Nephron progenitor cell (in vitro differentiated cells): ENCODE measurements at regions not wholly inside any gene's neighbourhood (a gene's known extent, or its start where the extent isn't known, plus 50 kb on each side); places are given as distances from the start of the nearest gene placed in this dataset.

Experiments used
- DNase-seq: peaks from one replicate; pipeline ENCODE4 v3.0.0; 2021
- H3K27ac Mint-ChIP-seq: 2 replicates; pipeline ENCODE4 v1.8.0; 2021; ENCODE audit warnings: mild to moderate bottlenecking, moderate library complexity, mixed read lengths
- H3K27me3 Mint-ChIP-seq: 2 replicates; pipeline ENCODE4 v1.8.0; 2021; ENCODE audit warnings: mild to moderate bottlenecking, low read depth, mixed read lengths; ENCODE audit not compliant: poor library complexity
- H3K36me3 Mint-ChIP-seq: 2 replicates; pipeline ENCODE4 v1.8.0; 2021; ENCODE audit warnings: low read depth, mixed read lengths
- H3K4me1 Mint-ChIP-seq: 2 replicates; pipeline ENCODE4 v1.8.0; 2021; ENCODE audit warnings: mixed read lengths
- H3K4me3 Mint-ChIP-seq: 2 replicates; pipeline ENCODE4 v1.8.0; 2021; ENCODE audit warnings: mild to moderate bottlenecking, moderate library complexity, mixed read lengths
- H3K9me3 Mint-ChIP-seq: 2 replicates; pipeline ENCODE4 v1.8.0; 2021; ENCODE audit warnings: mild to moderate bottlenecking, moderate library complexity, mixed read lengths
- TF ChIP-seq, protein P1 (sequence below): fragments of 200-600 bp; sonication (generic); IDR thresholded peaks from 2 replicates; pipeline ENCODE4 v1.5.0; 2021; ENCODE audit warnings: antibody characterized with exemption

DNA sequence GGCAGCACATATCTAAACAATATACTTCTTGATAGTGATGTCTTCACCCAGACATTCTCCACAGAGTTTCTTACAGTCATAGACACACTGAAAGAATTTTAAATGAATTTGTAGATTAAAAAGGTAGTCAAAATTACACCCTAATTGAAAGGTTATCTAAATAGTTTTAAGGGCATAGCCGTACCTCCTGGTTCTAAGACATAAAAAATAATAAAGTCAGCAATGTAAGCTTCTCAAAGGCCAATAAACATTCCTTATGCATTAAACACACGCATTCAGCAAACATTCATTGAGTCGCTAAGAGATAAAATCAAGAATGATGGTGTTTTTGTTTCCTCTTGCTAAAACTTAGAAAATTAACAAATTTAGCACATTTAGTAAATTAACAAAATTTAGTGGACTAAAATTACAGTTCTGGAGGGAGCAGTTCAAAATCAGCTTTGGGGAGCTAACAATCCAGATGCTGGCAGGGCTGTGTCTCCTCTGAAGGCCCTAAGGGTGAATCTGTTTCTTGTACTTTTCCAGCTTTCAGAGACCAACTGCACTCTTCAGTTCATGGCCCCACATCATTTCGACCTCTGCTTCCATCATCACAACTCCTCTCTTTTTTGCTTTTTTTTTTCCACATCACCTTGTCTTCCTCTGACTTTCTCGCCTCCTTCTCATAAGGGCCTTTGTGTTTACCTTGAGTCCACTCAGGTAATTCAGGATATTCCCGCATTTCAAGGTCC is 516.5 kb downstream of the DNAH5 start:
- H3K27ac Mint-ChIP-seq: no peak overlapping the region
- TF ChIP-seq, protein P1, sequence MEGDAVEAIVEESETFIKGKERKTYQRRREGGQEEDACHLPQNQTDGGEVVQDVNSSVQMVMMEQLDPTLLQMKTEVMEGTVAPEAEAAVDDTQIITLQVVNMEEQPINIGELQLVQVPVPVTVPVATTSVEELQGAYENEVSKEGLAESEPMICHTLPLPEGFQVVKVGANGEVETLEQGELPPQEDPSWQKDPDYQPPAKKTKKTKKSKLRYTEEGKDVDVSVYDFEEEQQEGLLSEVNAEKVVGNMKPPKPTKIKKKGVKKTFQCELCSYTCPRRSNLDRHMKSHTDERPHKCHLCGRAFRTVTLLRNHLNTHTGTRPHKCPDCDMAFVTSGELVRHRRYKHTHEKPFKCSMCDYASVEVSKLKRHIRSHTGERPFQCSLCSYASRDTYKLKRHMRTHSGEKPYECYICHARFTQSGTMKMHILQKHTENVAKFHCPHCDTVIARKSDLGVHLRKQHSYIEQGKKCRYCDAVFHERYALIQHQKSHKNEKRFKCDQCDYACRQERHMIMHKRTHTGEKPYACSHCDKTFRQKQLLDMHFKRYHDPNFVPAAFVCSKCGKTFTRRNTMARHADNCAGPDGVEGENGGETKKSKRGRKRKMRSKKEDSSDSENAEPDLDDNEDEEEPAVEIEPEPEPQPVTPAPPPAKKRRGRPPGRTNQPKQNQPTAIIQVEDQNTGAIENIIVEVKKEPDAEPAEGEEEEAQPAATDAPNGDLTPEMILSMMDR: no peak
- H3K9me3 Mint-ChIP-seq: peaks cover 3% of the 10 kb centered on the region
- H3K36me3 Mint-ChIP-seq: no peaks in the 10 kb centered on the region
- no peaks in the 10 kb centered on the region for H3K4me1 Mint-ChIP-seq
- peaks cover 2% of the 10 kb centered on the region for H3K27me3 Mint-ChIP-seq
- DNase-seq: no peak
- no peak overlapping the region for H3K4me3 Mint-ChIP-seq

DNA sequence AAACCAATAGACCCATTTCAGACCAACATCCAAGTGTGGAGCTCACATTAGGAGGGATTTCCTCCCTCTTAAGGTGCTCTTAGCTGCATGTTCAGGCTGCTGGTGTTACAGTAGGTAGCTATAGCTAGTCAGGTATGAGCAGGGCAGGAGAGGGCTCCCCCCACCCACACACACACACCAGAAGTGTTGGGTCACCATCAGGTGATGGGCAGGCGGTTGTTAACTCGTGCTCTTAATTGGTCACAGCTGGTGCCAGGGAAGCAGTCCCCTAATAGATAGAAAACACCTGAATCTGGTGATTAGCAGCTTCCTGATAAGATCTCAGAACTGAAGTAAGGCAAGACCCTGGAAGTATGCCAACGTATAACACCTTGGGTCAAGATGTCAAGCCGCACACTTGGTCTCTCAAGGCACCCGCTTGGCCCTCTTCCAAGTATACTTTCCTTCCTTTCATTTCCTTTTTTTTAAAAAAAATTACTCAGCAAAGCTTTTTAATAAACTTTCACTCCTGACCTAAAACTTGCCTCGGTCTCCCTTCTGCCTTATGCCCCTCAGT is 532.4 kb downstream of the DNAH5 start:
- H3K9me3 Mint-ChIP-seq: peaks cover 4% of the 10 kb centered on the region
- no peaks in the 10 kb centered on the region for H3K27me3 Mint-ChIP-seq
- H3K4me3 Mint-ChIP-seq: no peak overlapping the region
- H3K36me3 Mint-ChIP-seq: no peaks in the 10 kb centered on the region
- TF ChIP-seq, protein P1: no peak
- no peaks in the 10 kb centered on the region for H3K4me1 Mint-ChIP-seq
- no peak for DNase-seq
- H3K27ac Mint-ChIP-seq: no peak overlapping the region

DNA sequence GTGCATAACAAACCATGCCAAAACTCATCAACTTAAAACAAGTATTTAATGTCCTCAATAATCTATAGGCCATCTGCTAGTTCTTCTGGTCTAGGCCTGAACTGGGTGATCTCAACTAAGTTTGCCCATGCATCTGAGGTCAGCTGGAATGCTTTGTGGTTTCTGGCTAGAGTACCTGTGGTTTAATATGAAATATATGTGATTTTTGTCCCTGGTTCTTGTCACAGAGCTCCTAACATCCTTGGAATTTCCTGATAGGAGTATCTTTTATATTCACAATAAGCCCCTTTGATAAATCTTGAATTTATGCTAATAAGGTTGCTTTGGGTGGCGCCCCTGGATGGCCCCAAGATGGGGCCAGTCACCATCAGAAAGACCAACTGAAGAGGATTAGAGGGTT is 535.9 kb downstream of the DNAH5 start:
- Mint-ChIP-seq H3K36me3 (no peaks in the 10 kb centered on the region), H3K4me3 (no peak overlapping the region), H3K27me3 (no peaks in the 10 kb centered on the region)

DNA sequence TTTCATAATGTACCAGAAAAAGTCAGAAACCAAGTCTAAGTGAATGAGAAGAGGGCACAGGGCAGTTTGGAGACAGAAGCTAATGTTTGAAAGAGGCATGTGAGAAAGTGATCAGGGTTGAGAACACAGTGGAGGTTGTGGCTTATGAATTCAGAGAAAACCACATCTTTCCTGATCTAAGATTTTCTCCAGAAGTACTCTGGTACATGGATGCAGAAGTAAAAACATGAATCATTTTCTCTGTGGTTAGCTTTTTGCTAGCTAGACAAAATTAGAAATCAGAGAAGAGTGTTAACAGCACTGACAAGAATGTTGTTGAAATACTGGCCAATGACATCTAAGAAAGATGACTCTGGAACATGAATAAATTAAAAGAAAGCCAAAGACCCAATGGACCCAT is 541.1 kb downstream of the DNAH5 start:
- Mint-ChIP-seq H3K9me3 (no peaks in the 10 kb centered on the region), H3K36me3 (no peaks in the 10 kb centered on the region), H3K27me3 (peaks cover 4% of the 10 kb centered on the region), H3K4me1 (no peaks in the 10 kb centered on the region), H3K27ac (no peak overlapping the region), H3K4me3 (no peak overlapping the region)
- TF ChIP-seq, protein P1: no peak
- DNase-seq: no peak

More for the DNA sequence above, 535.9 kb downstream of the DNAH5 start:
- Mint-ChIP-seq H3K27ac (no peak overlapping the region), H3K9me3 (no peaks in the 10 kb centered on the region), H3K4me1 (no peaks in the 10 kb centered on the region)
- TF ChIP-seq, protein P1: no peak
- no peak for DNase-seq

DNA sequence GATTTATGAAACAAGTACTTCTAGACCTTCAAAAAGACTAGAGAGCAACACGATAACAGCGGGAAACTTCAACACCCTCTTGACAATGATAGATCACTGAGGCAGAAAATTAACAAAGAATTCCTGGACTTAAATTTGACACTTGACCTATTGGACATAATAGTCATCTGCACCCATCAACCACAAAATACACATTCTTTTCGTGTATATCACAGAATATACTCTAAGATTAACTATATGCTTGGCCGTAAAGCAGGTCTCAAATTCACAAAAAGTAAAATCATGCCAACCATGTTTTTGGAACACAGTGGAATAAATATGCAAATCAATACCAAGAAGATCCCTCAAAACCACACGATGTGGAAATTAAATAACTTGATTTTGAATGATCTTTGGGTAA is 559.4 kb downstream of the DNAH5 start:
- Mint-ChIP-seq H3K4me1 (no peaks in the 10 kb centered on the region), H3K36me3 (no peaks in the 10 kb centered on the region), H3K27me3 (no peaks in the 10 kb centered on the region), H3K27ac (no peak overlapping the region), H3K9me3 (peaks cover 29% of the 10 kb centered on the region), H3K4me3 (no peak overlapping the region)
- TF ChIP-seq, protein P1: no peak
- DNase-seq: no peak

DNA sequence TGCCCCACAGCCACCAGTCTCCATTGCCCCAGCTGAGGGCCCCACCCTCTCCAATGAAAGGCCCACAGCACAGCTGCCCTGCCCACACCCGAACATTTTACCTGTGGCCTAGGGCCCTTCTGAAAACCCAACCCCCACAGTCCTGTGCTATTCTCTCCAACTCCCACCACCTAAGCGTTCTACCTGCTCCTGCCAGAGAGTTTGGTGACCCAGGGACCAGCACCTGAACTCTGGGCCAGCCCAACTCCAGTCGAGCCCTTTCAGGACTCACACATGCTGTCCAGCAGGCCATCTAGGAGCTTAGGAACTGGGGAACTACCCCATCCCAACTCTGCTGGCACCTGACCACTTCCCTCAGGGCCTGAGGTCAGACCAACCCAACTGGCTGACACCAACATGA is 562.3 kb downstream of the DNAH5 start:
- no peaks in the 10 kb centered on the region for H3K4me1 Mint-ChIP-seq
- H3K9me3 Mint-ChIP-seq: peaks cover 18% of the 10 kb centered on the region
- H3K27me3 Mint-ChIP-seq: no peaks in the 10 kb centered on the region
- no peak overlapping the region for H3K4me3 Mint-ChIP-seq
- H3K36me3 Mint-ChIP-seq: no peaks in the 10 kb centered on the region
- TF ChIP-seq, protein P1: no peak
- H3K27ac Mint-ChIP-seq: no peak overlapping the region
- no peak for DNase-seq
